HL-60 (cell line): ENCODE measurements at regions not wholly inside any gene's neighbourhood (a gene's known extent, or its start where the extent isn't known, plus 50 kb on each side); places are given as distances from the start of the nearest gene placed in this dataset.

ENCODE experiments used
- DNase-seq, 2 experiments: peaks; one replicate each; pipeline ENCODE4 v3.0.0-alpha.2; 2010 to 2020; ENCODE audit warnings: low read depth in 1 of 2, low spot score in 1 of 2
- H3K27ac ChIP-seq: fragments of 250-450 bp; sonication (Bioruptor Pico); replicated peaks from 2 replicates; pipeline ENCODE4 v1.5.1; 2020; ENCODE audit warnings: mild to moderate bottlenecking, moderate library complexity
- H3K27me3 ChIP-seq: fragments of 250-450 bp; sonication (Bioruptor Pico); 2 replicates; pipeline ENCODE4 v1.5.1; 2021; ENCODE audit warnings: mild to moderate bottlenecking, moderate library complexity; ENCODE audit not compliant: insufficient read depth, poor library complexity, severe bottlenecking
- H3K4me3 ChIP-seq: replicated peaks from 2 replicates; pipeline ENCODE4 v1.5.1; 2011; ENCODE audit warnings: mild to moderate bottlenecking, control low read depth, low read length; ENCODE audit not compliant: insufficient read depth
- CTCF ChIP-seq: IDR thresholded peaks from one replicate; pipeline ENCODE4 v1.5.1; 2011; ENCODE audit warnings: low read length, control low read depth, inconsistent platforms; ENCODE audit not compliant: insufficient read depth
- GABPA ChIP-seq: IDR thresholded peaks from 2 replicates; pipeline ENCODE4 v1.6.1; 2012; ENCODE audit warnings: low read depth
- POLR2AphosphoS5 ChIP-seq: IDR thresholded peaks from 2 replicates; pipeline ENCODE4 v1.6.1; 2012; ENCODE audit warnings: low read depth
- REST ChIP-seq: IDR thresholded peaks from 2 replicates; pipeline ENCODE4 v1.6.1; 2012; ENCODE audit warnings: low read depth; ENCODE audit not compliant: insufficient replicate concordance
- SPI1 ChIP-seq: IDR thresholded peaks from 2 replicates; pipeline ENCODE4 v1.6.1; 2012; ENCODE audit warnings: low read depth, mild to moderate bottlenecking, borderline replicate concordance

- no peak for TF ChIP-seq REST
- no peak for TF ChIP-seq GABPA
- no peak for TF ChIP-seq POLR2AphosphoS5
- Histone ChIP-seq H3K4me3 (no peak overlapping the region), H3K27ac (no peak overlapping the region), H3K27me3 (no peaks in the 10 kb centered on the region)
- DNase-seq: no peak
Observed at GRCh38 chr21:28598214-28598613, 394.5 kb downstream of the LTN1 start.

- no peaks in the 10 kb centered on the region for H3K27me3 ChIP-seq
- TF ChIP-seq POLR2AphosphoS5 (no peak), SPI1 (no peak), REST (no peak), GABPA (no peak), CTCF (no peak)
- DNase-seq: no peak
- no peak overlapping the region for H3K4me3 ChIP-seq
- no peak overlapping the region for H3K27ac ChIP-seq
Observed at GRCh38 chr21:28592205-28592865, 400.3 kb downstream of the LTN1 start.

- DNase-seq: no peak
- no peak for TF ChIP-seq SPI1
- no peak for TF ChIP-seq REST
- TF ChIP-seq CTCF: no peak
- TF ChIP-seq POLR2AphosphoS5: no peak
- no peak for TF ChIP-seq GABPA
- H3K27ac ChIP-seq: no peak overlapping the region
Observed at GRCh38 chr21:28590676-28591075, 402.0 kb downstream of the LTN1 start.

GRCh38 chr21:28590026-28590425 lies 402.7 kb downstream of the LTN1 start:
- Histone ChIP-seq H3K4me3 (no peak overlapping the region), H3K27ac (no peak overlapping the region), H3K27me3 (no peaks in the 10 kb centered on the region)
- TF ChIP-seq SPI1: no peak
- no peak for TF ChIP-seq POLR2AphosphoS5
- no peak for TF ChIP-seq REST
- no peak for TF ChIP-seq GABPA
- TF ChIP-seq CTCF: no peak
- DNase-seq: no peak

More at GRCh38 chr21:28590676-28591075, 402.0 kb downstream of the LTN1 start:
- H3K27me3 ChIP-seq: no peaks in the 10 kb centered on the region
- no peak overlapping the region for H3K4me3 ChIP-seq
